GM23338 (cell line): ENCODE measurements at regions not wholly inside any gene's neighbourhood (a gene's known extent, or its start where the extent isn't known, plus 50 kb on each side); places are given as distances from the start of the nearest gene placed in this dataset.
"Not testable (repeated sequence)": the region's sequence is repeated elsewhere in the genome, so short reads cannot be mapped to it uniquely, and the experiment has no call there.

ENCODE experiments used
- ATAC-seq: fragments of 200-7000 bp; cut with Tn5 transposase; 3 replicates; pipeline ENCODE4 v1.9.1; 2020
- DNase-seq: peaks from one replicate; pipeline ENCODE4 v3.0.0-alpha.2; 2015; ENCODE audit warnings: low spot score
- H2AFZ ChIP-seq: fragments of 200-600 bp; sonication (generic); 2 replicates; pipeline ENCODE4 v1.8.0; 2016; ENCODE audit warnings: antibody characterized with exemption, mild to moderate bottlenecking, moderate library complexity
- H3F3A ChIP-seq: fragments of 200-600 bp; sonication (generic); replicated peaks from 2 replicates; pipeline ENCODE4 v1.8.0; 2017; ENCODE audit warnings: antibody characterized with exemption, mixed run types, low read depth
- H3K27ac ChIP-seq: fragments of 200-600 bp; sonication (generic); 2 replicates; pipeline ENCODE4 v1.6.1; 2016; ENCODE audit warnings: low read depth
- H3K27me3 ChIP-seq: fragments of 200-600 bp; sonication (generic); 2 replicates; pipeline ENCODE4 v1.8.0; 2016; ENCODE audit warnings: mild to moderate bottlenecking, mixed run types, moderate library complexity; ENCODE audit not compliant: insufficient read depth
- H3K36me3 ChIP-seq: fragments of 200-600 bp; sonication (generic); 2 replicates; pipeline ENCODE4 v1.8.0; 2016; ENCODE audit warnings: mild to moderate bottlenecking; ENCODE audit not compliant: insufficient read depth
- H3K4me1 ChIP-seq: fragments of 200-600 bp; sonication (generic); 2 replicates; pipeline ENCODE4 v1.8.0; 2016; ENCODE audit warnings: mild to moderate bottlenecking, moderate library complexity; ENCODE audit not compliant: insufficient read depth
- H3K4me2 ChIP-seq: fragments of 200-600 bp; sonication (generic); 2 replicates; pipeline ENCODE4 v1.7.1; 2017; ENCODE audit warnings: mixed run types
- H3K4me3 ChIP-seq: fragments of 200-600 bp; sonication (generic); 2 replicates; pipeline ENCODE4 v1.6.1; 2016; ENCODE audit warnings: mixed run types
- H3K79me2 ChIP-seq: fragments of 200-600 bp; sonication (generic); replicated peaks from 2 replicates; pipeline ENCODE4 v1.8.0; 2017; ENCODE audit warnings: mild to moderate bottlenecking; ENCODE audit not compliant: insufficient read depth
- H3K9me2 ChIP-seq: fragments of 200-600 bp; sonication (generic); 2 replicates; pipeline ENCODE4 v1.8.0; 2017; ENCODE audit not compliant: insufficient read depth
- H4K20me1 ChIP-seq: fragments of 200-600 bp; sonication (generic); replicated peaks from 2 replicates; pipeline ENCODE4 v1.8.0; 2017; ENCODE audit warnings: mild to moderate bottlenecking; ENCODE audit not compliant: insufficient read depth
- H3K27ac Mint-ChIP-seq: 2 replicates; pipeline ENCODE4 v1.8.0; 2020; ENCODE audit warnings: inconsistent platforms, mild to moderate bottlenecking, moderate library complexity, mixed read lengths
- H3K27me3 Mint-ChIP-seq: 3 replicates; pipeline ENCODE4 v1.8.0; 2022; ENCODE audit warnings: low read depth, mild to moderate bottlenecking, moderate library complexity, mixed read lengths, inconsistent platforms; ENCODE audit not compliant: insufficient read depth, poor library complexity
- H3K36me3 Mint-ChIP-seq: 3 replicates; pipeline ENCODE4 v1.8.0; 2021; ENCODE audit warnings: low read depth, mild to moderate bottlenecking, inconsistent platforms, moderate library complexity, mixed read lengths
- H3K4me1 Mint-ChIP-seq: 3 replicates; pipeline ENCODE4 v1.8.0; 2020; ENCODE audit warnings: mild to moderate bottlenecking, inconsistent platforms, mixed read lengths
- H3K4me3 Mint-ChIP-seq: 3 replicates; pipeline ENCODE4 v1.8.0; 2021; ENCODE audit warnings: moderate library complexity, mild to moderate bottlenecking, inconsistent platforms, mixed read lengths
- H3K9me3 Mint-ChIP-seq: 3 replicates; pipeline ENCODE4 v1.8.0; 2020; ENCODE audit warnings: moderate library complexity, mild to moderate bottlenecking, inconsistent platforms, mixed read lengths
- CREB1 ChIP-seq: fragments of 250-450 bp; sonication (Bioruptor Pico); IDR thresholded peaks from 2 replicates; pipeline ENCODE4 v1.5.0; 2020; ENCODE audit warnings: low read depth, mild to moderate bottlenecking, moderate library complexity
- CTCF ChIP-seq, 2 experiments: fragments of 200-600 bp in 1 of 2; sonication (generic) in 1 of 2; conservative IDR thresholded peaks; 2 replicates each; pipeline versions ENCODE4 v1.5.1 to v1.6.1; 2016 to 2017; ENCODE audit warnings: antibody characterized with exemption in 2 of 2, low read depth in 2 of 2, mild to moderate bottlenecking in 2 of 2, moderate library complexity in 1 of 2
- EZH2 ChIP-seq: fragments of 200-600 bp; sonication (generic); IDR thresholded peaks from one replicate; pipeline ENCODE4 v1.8.0; 2017; ENCODE audit warnings: antibody characterized with exemption, mild to moderate bottlenecking, low read depth; ENCODE audit not compliant: unreplicated experiment
- EZH2phosphoT487 ChIP-seq: fragments of 200-600 bp; sonication (generic); IDR thresholded peaks from one replicate; pipeline ENCODE4 v1.8.1; 2018; ENCODE audit warnings: antibody characterized with exemption; ENCODE audit not compliant: unreplicated experiment
- JUNB ChIP-seq: IDR thresholded peaks from one replicate; pipeline ENCODE4 v1.6.1; 2016; ENCODE audit warnings: antibody characterized with exemption; ENCODE audit not compliant: unreplicated experiment
- NANOG ChIP-seq: IDR thresholded peaks from 2 replicates; pipeline ENCODE4 v1.6.1; 2016; ENCODE audit warnings: antibody characterized with exemption, borderline replicate concordance
- POLR2AphosphoS5 ChIP-seq: IDR thresholded peaks from 2 replicates; pipeline ENCODE4 v1.6.1; 2016; ENCODE audit warnings: antibody characterized with exemption, low read depth
- REST ChIP-seq: IDR thresholded peaks from one replicate; pipeline ENCODE4 v1.6.1; 2018; ENCODE audit warnings: antibody characterized with exemption; ENCODE audit not compliant: unreplicated experiment
- STAT1 ChIP-seq: IDR thresholded peaks from one replicate; pipeline ENCODE4 v1.6.1; 2016; ENCODE audit warnings: antibody characterized with exemption; ENCODE audit not compliant: unreplicated experiment
- ZNF114 ChIP-seq: fragments of 250-450 bp; sonication (Bioruptor Pico); IDR thresholded peaks from 2 replicates; pipeline ENCODE4 v1.5.0; 2020; ENCODE audit warnings: mild to moderate bottlenecking, moderate library complexity
- ZNF331 ChIP-seq: fragments of 250-450 bp; sonication (Bioruptor Pico); IDR thresholded peaks from 2 replicates; pipeline ENCODE4 v1.5.0; 2020; ENCODE audit warnings: low read depth, mild to moderate bottlenecking, moderate library complexity
- ZNF462 ChIP-seq: fragments of 250-450 bp; sonication (Bioruptor Pico); IDR thresholded peaks from 2 replicates; pipeline ENCODE4 v1.5.0; 2020; ENCODE audit warnings: mild to moderate bottlenecking, moderate library complexity

- H3K27ac ChIP-seq = no peak overlapping the region
- no peaks in the 10 kb centered on the region for H3F3A ChIP-seq
- Mint-ChIP-seq H3K36me3 (peaks cover 4% of the 10 kb centered on the region; the same call in 1 of the 3 replicates), H3K4me3 (no peak overlapping the region), H3K9me3 (no peaks in the 10 kb centered on the region; the same call in 2 of the 3 replicates), H3K4me1 (peaks cover 57% of the 10 kb centered on the region), H3K27me3 (peaks cover 2% of the 10 kb centered on the region), H3K27ac (no peak overlapping the region)
- no peaks in the 10 kb centered on the region for H3K36me3 ChIP-seq
- no peak overlapping the region for H2AFZ ChIP-seq
- H3K4me1 ChIP-seq = peaks cover 17% of the 10 kb centered on the region
- ATAC-seq (no peak), DNase-seq (no peak)
- H3K79me2 ChIP-seq = peaks cover 63% of the 10 kb centered on the region
- no peak overlapping the region for H3K4me3 ChIP-seq
- H3K4me2 ChIP-seq = no peak overlapping the region
- no peak for TF ChIP-seq CREB1 (CRISPR knock-in tag)
- no peak for TF ChIP-seq REST
- TF ChIP-seq JUNB = no peak
- TF ChIP-seq NANOG = no peak
- TF ChIP-seq ZNF114 = no peak
- TF ChIP-seq ZNF462 (CRISPR knock-in tag) = no peak
- no peak for TF ChIP-seq EZH2phosphoT487
- no peak for TF ChIP-seq ZNF331
- no peak for TF ChIP-seq CTCF (conservative IDR thresholded peaks at IDR 0.05; ENCODE audit: low read depth in 2 of 2)
- TF ChIP-seq EZH2 = no peak
- TF ChIP-seq STAT1 = no peak
- TF ChIP-seq POLR2AphosphoS5 = no peak
- no peaks in the 10 kb centered on the region for H3K9me2 ChIP-seq
- H3K27me3 ChIP-seq = no peaks in the 10 kb centered on the region
- 0 out of 2 replicates have a peak, but pooled peaks cover 10% of the 10 kb centered on the region for H4K20me1 ChIP-seq
Observed at GRCh38 chr9:110095776-110096175, 112.2 kb downstream of the C9orf152 start.

GRCh38 chr9:110096674-110097073, 111.3 kb downstream of the C9orf152 start:
- peaks cover 20% of the 10 kb centered on the region for H3K4me1 ChIP-seq
- H3K36me3 Mint-ChIP-seq, H2AFZ ChIP-seq, ATAC-seq, H3F3A ChIP-seq, H3K27ac ChIP-seq, DNase-seq, H3K36me3 ChIP-seq, H3K4me3 ChIP-seq, H3K9me2 ChIP-seq, H3K27me3 ChIP-seq, H3K4me3 Mint-ChIP-seq, H3K9me3 Mint-ChIP-seq, H3K4me2 ChIP-seq, H3K27me3 Mint-ChIP-seq, H3K27ac Mint-ChIP-seq: not testable (repeated sequence)
- H3K4me1 Mint-ChIP-seq = peaks cover 65% of the 10 kb centered on the region
- H4K20me1 ChIP-seq = 0 out of 2 replicates have a peak, but pooled peaks cover 10% of the 10 kb centered on the region
- H3K79me2 ChIP-seq = peaks cover 56% of the 10 kb centered on the region
